ENCODE measurements at regions not wholly inside any gene's neighbourhood (a gene's known extent, or its start where the extent isn't known, plus 50 kb on each side); places are given as distances from the start of the nearest gene placed in this dataset.

GRCh38 chr6:91695221-91695620, 1108.3 kb upstream of the MAP3K7 start:
- TF ChIP-seq CTCF (IDR thresholded peaks at IDR 0.05) = no peak
- TF ChIP-seq POLR2A (IDR thresholded peaks at IDR 0.05) = no peak
